ACHN (cell line): ENCODE measurements at regions not wholly inside any gene's neighbourhood (a gene's known extent, or its start where the extent isn't known, plus 50 kb on each side); places are given as distances from the start of the nearest gene placed in this dataset.
"Not testable (repeated sequence)": the region's sequence is repeated elsewhere in the genome, so short reads cannot be mapped to it uniquely, and the experiment has no call there.

Experiments
- DNase-seq: peaks from one replicate; pipeline ENCODE4 v3.0.0-alpha.2; 2015
- in situ Hi-C: cut with HindIII; loops from 2 replicates; pipeline ENCODE4 v1.10.0; 2017; ENCODE audit warnings: low sequenced_read_pairs, low pct_ligation_motif_present, low pct_unique_long_range_greater_than_20kb

GRCh38 chr3:16697443-16698147 is 92.4 kb upstream of the DAZL start:
- no peak for DNase-seq
- in situ Hi-C loops, result no loop called here

DNA sequence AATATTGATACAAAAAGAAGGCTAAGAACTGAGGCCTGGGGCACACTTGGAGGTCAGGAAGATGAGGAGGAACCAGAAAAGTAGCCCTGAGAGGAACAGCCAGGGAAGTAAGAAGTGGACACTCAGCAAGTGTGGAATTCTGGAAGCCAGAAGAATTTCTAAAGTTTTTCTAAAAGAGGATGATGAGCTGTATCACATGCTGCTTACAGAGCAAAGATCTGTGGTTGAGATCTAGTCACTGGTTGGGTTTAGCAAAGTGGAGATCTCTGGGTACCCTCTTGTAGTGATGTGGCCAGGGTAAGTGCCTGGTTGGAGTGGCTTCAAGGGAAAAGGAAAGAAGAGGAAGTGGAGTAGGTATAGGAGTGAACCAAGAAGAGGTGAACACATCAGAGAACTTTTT is 95.4 kb upstream of the DAZL start:
- in situ Hi-C loops, result no loop called here
- no peak for DNase-seq

GRCh38 chr3:16704941-16705340 is 99.7 kb upstream of the DAZL start:
- in situ Hi-C loops, result no loop called here
- no peak for DNase-seq

- no peak for DNase-seq
- in situ Hi-C loops, result no loop called here
Measured at GRCh38 chr3:16707260-16707659, 102.0 kb upstream of the DAZL start.

DNA sequence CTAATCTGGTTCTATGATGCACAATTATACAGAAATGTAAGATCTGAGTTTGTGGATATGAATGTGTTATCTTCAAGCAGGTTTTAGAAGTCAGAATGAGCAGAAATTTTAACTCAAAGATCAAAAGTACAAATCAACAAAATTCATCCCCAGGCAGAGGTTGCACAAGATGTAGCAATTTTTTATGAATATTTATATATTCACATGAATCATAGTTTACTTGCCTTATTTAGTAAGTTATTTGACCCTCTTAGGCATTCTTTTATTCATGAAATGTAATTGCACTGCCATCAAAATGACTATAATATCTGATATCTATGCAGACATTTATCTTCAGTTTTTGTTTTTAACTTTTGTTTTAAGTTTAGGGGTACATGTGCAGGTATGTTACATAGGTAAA is 103.1 kb upstream of the DAZL start:
- in situ Hi-C loops, result no loop called here
- DNase-seq, result no peak

GRCh38 chr3:16711691-16712090 is 106.5 kb upstream of the DAZL start:
- DNase-seq, in situ Hi-C loops: not testable (repeated sequence)

DNA sequence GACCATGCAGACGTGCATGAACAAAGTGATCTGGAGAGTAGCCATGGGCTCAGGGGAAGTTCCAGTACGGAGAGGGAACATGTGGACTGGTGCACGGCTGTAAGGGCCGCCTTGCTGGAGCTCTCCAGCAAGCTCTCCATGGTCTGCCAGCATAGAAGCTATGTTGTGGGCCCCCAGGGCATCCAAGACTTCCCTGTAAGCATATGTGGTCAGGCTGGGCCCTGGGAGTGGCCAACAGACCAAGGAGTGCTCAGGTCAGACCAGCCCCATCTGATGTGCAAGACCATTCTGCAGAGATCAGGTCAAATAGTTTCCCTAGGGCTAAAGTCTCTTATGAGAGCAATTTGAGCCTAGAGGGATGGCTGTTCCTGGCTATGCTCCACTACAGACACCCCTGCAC is 110.1 kb upstream of the DAZL start:
- no peak for DNase-seq
- in situ Hi-C loops, result no loop called here

DNA sequence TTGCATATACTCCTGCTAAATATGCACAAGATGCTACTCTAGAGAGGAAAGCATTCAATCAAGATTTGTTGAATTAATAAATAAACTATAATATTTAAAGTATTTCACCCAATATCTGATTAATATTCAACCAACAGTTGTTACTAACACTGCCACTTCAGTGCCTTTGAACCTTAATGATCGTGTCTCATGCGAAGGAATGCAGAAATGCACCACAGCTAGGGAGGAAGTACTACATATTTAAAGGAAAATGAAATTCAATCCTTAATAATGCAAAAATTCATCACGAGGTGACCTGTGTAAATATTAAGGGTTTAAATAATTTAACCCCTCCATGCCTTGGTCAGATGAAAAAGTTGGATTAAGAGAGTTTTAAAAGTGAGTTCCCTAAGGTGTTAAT is 114.2 kb upstream of the DAZL start:
- in situ Hi-C loops, result no loop called here
- DNase-seq, result no peak

GRCh38 chr3:16720367-16720940 is 115.2 kb upstream of the DAZL start:
- in situ Hi-C loops, result no loop called here
- DNase-seq, result no peak

GRCh38 chr3:16721494-16721893 is 116.3 kb upstream of the DAZL start:
- in situ Hi-C loops, result no loop called here
- no peak for DNase-seq

GRCh38 chr3:16723978-16724377 is 118.8 kb upstream of the DAZL start:
- in situ Hi-C loops, result no loop called here
- DNase-seq, result peak; percentile 4

DNA sequence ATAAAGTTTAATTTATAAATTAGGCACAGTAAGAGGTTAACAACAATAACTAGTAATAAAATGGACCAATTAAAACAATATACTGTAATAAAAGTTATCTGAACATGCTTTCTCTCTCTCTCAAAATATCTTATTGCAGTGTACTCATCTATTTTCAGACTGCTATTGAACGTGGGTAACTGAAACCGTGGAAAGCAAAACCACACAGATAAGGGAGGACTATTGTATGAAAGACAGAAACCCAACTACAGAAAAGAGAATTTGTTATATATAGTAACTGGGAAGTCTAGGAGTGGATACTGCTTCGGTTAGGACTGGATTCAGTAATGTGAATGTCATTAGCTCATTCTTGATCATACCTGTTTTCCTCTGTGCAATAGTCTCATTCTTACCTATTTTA is 119.3 kb upstream of the DAZL start:
- DNase-seq, result no peak
- in situ Hi-C loops, result no loop called here

DNA sequence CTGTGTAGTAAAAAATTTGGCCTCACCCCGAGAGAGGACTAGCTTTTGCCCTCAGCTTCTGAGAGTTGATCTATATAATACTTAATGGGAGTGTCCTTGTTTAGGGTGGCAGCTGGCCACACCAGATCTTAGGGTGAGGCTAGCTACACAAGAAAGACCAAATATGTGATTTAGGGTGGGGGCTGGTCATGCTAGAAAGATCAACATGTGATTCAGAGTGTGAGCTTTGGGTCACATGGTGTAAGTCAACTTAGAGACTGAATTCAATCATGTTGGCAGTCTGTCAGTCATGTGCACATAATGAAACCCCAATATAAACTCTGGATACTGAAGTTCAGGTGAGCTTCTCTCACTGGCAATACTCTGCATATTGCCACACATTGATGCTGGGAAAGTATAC is 120.7 kb upstream of the DAZL start:
- in situ Hi-C loops, result no loop called here
- DNase-seq, result no peak

DNA sequence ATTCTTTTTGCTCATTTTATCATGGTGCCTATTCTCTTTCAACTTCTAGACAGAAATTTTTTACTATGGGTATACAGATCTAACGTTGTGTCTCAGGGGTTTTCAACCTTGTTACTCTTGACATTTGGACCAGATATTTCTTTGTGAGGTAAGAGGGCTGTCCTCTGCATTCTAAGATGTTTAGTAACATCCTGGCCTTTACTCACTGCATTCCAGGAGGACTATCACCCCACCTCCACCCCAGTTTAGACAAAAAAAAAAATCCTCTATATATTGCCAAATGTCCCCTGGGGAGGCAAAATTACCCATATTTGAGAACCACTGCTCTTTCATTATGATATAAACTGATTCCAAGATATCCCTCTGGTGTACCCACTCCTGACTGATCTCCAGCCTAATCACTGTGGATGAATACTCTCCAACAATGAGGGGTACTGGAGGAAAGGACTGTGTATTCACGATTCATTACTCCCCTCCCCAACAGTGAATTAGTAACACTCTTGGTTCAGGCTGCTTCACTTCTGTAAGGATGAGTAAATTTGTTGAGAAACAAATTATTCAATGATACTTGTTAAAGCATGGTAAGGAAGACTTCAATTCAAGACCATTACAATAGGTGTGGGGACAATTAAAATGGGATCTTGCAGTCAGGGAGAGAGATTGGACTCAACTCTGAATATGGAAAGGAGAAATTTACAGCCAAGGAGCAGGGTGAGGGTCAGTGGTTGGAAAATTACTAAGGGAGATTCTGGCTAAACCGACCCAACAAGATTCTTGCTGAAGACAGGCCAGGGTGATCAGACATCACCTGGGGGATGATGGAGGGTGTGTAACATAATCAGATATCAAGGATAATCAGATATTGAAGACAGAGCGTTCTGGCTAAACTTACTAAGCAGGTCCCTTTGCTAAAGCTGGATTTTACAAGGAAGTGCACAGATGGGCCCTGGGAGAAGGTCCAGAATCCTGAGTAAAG is 123.8 kb upstream of the DAZL start:
- DNase-seq, result peak; percentile 53
- in situ Hi-C loops, result no loop called here

DNA sequence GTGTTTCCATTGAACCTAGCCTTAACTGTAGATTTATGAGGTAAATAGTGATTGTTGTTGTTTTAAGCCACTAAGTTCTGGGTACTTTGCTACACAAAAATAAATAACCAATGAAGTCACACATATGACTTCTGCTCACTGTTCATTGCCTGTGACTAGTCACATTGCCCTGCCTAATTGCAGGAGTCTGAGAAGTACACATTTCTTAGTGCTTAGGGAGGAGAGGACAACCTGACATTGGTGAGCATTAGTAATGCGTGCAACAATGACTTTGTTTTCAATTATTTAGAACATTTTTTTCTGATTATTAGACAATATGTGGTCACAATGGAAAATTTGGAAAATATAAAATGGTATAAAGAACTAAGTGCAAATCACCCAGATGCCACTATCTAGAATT is 133.2 kb upstream of the DAZL start:
- in situ Hi-C loops, result no loop called here
- DNase-seq, result no peak

- DNase-seq, result no peak
Measured at GRCh38 chr3:16739541-16740105, 134.4 kb upstream of the DAZL start.

DNA sequence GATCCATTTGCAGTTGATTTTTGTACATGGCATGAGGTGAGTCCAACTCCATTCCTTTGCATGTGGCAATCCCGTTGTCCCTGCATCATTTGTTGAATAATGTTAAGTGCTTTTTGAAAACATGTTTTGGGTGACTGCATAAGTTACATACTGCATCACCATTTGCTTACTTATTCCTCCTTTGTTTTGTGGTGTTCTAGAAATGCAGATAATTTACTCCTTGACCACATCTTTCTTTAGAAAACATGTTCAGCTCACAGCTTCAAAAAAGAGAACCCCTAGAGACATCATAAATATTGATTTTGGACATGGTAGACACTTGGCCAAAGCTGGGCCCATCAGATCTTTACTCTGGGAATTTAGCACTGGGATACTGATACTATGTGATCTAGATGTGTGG is 135.3 kb upstream of the DAZL start:
- in situ Hi-C loops, result no loop called here
- no peak for DNase-seq

More at GRCh38 chr3:16739541-16740105, 134.4 kb upstream of the DAZL start:
- in situ Hi-C loops, result no loop called here

- in situ Hi-C loops, result no loop called here
- peak; percentile 27 for DNase-seq
Measured at GRCh38 chr3:16741103-16741758, 136.0 kb upstream of the DAZL start.

- no peak for DNase-seq
- in situ Hi-C loops, result no loop called here
Measured at GRCh38 chr3:16741890-16742289, 136.7 kb upstream of the DAZL start.
